NCI-H446 treated with DMSO at 0.1 percent for 48 hours (cell line): ENCODE measurements at regions not wholly inside any gene's neighbourhood (a gene's known extent, or its start where the extent isn't known, plus 50 kb on each side); places are given as distances from the start of the nearest gene placed in this dataset.

Experiments used
- DNase-seq: peaks from one replicate; lab custom pipeline; 2025; lab: John Stamatoyannopoulos, UW

DNA sequence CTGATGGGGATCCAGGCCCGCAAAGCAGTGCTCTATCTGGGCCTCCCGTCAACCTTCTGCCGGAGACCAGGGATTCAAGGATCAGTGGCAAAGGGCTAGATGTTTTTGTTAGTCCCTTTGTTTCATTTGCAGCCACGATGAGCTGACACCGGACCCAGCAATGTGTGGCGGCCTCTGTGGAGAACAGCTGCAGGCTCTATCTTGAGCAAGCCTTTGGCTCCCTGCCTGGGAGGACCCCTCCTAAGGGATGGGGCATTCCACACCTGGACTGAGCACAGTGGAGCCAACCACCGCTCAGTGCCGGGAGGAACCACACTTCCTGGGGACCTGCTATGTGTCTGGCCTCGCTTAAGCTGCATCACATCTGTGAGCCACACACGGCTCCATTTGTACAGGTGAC, 215.8 kb downstream of the RBFOX3 start:
- DNase-seq, result no peak

DNA sequence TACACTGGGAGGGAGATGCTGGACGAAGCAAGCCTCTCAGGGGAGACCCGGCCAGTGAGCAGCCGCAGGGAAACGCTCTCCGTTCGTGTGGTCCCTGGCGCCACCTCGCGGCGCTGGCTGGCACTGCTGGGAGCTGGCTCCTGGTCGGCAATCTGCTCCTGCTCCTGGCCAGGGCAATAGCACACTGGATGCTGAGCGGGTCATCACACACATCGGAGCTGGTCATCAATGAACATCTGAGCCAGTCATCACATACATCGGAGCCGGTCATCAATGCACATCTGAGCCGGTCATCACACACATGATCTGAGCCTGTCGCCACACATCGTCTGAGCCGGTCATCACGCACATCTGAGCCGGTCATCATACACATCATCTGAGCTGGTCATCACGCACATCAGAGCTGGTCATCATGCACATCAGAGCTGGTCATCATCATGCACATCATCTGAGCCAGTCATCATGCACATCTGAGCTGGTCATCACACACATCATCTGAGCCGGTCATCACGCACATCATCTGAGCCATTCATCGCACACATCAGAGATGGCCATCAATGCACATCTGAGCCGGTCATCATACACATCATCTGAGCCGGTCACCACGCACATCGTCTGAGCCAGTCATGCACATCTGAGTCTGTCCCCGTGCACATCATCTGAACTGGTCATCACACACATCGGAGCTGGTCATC, 217.3 kb downstream of the RBFOX3 start:
- DNase-seq, result peak; percentile 16

DNA sequence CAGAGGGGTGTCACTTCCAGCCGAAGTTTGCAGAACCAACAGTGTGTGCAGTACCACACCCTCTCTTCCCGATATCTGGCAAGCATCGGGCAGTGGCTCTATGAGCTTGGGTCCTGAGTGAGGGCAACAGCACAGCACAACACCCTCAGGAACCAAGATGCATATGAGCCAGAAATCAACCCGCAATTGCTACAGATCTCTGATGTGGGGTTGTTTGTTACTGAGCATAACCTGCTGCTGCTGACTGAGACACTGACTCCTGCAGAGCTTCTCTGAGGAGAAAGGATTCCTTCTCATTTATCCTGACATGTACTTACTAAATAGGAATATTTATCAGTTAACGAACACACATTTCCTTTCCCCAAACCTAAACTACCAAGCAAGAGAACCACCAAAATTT, 218.3 kb downstream of the RBFOX3 start:
- no peak for DNase-seq

DNA sequence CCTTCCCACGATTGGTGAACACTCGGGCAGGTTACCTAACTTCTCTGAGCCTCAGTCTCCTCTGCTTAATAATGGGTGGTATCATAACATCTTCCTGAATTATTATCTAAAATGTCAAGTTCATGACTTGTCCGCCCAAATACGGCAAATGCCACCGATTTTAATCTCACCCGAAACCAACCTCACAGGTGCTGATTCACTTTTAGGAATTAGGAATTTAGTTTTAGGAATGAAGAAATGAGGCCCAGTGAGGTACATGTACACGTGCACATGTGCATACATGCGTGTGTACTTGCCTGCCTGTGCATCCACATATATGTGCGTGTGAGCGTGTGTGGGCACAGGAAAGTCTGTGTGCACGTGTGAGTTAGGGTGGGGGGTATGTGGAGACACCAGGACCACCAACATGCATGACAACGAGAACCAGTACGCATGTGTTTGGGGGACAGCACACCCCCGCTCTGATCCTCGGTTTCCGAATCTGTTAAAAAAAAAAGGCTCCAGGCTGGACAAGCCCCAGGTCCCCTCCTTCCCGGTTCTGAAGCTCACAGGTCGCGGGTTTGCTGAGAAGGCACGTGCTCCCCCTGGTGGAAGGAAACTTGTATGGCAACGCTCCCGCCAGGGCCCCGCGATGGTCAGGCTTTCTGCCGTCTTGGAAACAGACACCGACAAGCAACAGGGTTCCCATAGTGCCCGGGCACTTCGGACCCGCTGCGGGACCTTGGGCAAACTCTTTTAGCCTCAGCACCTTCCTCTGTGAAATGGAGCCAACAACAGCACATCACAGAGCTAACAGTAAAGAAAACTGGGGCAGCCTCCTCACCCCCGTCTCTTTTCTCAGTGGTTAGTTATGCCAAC, 219.2 kb downstream of the RBFOX3 start:
- peak; percentile 41 for DNase-seq

DNA sequence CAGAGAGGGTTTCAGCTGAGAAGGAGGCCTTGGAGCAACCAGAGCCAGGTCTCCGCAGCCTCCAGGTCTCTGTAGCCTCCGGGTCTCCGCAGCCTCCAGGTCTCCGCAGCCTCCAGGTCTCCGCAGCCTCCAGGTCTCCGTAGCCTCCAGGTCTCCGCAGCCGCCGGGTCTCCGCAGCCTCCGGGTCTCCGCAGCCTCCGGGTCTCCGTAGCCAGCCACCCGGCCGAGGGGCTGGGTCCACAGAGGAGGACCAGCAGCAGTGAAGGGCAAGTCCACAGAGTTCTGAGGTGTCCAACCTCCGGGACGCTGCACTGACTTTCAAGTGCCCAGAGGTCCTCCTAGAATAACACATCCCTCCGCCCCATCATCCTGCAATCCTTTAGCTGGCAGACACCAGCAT, 221.0 kb downstream of the RBFOX3 start:
- DNase-seq, result no peak

DNA sequence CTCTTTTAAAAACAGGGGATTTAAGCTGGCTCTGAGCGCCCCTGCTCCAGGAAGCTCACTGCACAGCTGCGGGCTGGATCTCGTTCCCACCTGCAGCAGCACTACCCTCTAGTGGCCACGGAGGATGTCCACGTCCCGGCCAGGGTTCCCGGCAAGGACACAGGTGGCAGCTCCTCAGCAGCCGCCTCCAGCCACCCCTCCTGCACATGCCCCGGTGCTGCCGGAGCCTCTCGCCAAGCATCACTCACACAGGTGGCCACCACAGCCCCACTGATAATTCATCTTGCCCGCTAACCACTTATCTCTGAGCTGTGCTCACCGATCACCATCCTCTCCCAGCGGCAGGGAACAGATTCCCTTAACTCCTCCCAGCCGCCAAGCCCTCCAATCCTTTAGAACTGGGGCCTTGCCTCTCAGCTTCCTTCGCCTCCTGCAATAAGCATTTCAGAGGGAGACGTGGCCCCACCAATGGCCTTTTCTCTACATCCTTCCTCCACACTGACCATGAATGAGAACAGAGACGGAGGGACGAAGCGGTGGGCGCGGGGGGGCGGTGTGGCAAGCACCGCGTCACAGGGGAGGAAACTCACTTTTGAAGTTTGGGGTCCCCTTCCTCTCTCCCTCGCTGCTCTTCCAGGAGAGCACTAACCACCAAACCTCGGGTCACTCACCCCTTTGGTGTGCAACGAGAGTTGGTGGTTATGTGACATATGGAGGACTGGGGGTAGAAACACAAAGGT, 222.1 kb downstream of the RBFOX3 start:
- DNase-seq, result peak; percentile 10

DNA sequence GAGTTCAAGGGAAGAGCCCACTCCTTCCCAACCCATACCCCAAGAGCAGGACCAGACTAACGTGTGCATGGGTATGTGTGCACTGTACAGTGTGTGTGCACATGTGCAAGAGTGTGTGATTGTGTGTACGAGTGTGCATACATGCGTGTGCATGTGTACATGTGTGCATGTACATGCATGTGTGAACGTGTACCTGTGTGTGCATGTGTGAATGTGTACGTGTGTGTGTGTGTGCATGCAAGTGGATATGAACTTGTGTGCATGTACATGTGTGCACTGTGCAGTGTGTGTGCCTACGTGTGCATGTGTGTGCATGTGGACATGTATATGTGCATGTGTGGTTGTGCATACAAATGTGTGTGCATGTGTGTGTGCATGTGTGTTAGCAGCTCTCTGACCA, 223.1 kb downstream of the RBFOX3 start:
- no peak for DNase-seq

DNA sequence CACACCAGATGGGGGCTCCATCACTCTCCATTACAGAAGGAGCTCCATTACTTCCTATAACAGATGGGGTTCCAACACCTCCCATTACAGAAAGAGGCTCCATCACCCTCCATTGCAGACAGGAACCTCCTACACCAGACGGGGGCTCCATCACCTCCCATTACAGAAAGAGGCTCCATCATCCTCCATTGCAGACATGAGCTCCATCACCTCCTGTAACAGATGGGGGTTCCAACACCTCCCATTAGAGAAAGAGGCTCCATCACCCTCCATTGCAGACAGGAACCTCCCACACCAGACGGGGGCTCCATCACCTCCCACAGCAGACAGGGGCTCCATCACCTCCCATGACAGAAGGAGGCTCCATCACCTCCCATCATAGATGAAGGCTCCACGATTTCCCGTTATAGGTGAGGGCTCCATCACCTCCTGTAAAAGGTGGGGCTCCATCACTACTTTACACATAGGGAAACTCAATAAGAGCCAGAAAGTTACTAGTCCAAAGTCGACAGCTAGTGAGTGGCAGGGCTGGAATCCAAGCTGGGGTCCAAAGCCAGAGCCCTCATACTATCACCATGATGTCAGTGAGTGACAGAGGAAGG, 224.8 kb downstream of the RBFOX3 start:
- no peak for DNase-seq

DNA sequence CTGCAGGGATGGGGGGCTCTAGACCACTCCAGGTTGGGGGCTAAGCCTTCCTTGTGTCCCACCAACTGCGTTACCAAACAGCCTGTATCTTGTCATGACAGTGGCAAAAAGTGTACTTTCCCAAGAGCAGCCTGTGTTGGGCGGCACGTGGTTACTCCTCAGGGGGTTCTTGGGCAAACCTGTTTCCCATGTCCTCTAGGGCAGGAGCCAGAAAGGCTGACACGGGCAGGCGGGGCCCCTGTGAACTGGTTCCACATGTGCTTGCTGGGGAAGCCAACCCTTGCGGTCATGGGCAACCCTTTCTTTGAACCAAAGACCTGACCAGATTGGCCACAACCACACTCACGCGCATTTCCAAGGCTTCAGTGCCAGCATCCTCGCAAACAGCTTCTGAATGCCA, 228.5 kb downstream of the RBFOX3 start:
- no peak for DNase-seq

DNA sequence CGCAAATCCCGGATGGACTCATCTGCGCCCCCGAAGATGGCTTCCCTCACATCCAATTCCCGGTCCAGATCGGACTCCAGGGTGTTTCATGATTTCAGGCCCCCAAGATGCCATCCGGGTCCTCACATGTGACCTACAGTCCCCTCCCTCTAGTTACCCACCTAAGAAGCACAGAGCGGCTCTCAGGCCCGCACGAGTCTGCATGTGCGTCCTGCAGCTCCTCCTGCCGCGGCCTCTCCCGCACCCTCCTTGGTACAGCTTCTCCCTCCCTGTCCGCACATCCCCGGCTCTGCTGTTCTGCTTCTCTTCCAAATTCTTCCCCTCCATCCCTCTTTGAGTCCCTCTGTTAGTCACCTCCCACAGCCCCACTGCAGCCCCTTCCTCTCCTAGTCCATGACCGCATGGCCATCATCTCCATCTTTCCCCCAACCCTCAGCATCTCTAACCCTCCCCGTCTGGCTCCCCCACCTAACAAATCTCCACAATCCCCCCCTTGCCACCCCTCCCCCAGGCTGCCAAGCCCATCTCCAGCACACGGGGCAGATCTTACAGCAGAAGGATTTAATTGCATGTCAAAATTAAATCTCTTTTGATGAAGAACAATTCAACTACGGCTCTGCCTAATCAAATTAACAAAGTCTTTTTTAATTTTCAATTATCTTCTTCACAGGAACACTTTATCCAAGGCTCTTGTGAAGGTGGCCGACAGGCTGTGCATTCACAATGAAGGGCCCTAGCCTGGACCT, 231.0 kb downstream of the RBFOX3 start:
- DNase-seq, result no peak

DNA sequence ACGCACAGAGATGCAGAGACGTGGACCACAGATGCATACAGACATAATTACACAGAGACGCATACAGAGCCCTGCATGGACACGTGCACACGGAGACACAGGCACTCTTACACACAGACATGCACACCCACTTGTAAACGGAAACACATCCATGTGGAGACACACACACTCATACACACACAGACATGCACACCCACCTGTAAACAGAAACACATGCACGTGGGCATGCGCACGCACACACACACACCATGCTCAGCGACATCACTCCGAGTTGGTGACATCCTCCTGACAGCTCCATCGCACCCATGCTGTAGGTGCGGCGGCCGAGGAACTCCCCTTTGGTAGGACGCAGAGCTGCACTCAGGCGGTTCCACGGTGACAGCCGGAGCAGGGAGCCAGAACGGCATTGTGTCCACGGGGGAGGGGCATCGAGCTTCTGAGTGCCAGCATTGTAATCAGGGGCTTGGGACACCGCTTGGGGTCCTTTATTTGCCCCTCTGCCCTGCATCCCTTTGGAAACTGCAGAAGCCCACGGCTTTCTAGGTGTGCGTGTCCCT, 233.5 kb downstream of the RBFOX3 start:
- DNase-seq, result no peak

DNA sequence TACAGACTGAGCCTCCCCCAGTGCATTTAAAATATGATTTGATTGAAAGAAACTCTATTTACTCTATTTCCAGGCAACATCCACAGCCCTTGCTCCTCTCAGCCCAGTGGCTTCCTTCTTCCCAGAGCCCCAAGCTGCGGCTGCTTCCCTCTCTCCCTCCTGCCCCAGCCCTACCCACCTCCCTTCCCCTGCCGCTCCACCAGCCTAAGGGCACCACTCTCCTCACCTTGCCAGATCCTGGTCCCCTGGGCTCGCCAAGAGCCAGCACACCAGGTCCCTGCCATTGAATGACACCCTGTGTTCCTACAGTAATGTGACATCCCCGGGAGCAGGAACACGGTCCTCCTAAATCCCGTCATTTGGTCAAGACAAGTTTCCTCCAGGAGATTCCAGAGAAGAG, 236.0 kb downstream of the RBFOX3 start:
- DNase-seq, result no peak

DNA sequence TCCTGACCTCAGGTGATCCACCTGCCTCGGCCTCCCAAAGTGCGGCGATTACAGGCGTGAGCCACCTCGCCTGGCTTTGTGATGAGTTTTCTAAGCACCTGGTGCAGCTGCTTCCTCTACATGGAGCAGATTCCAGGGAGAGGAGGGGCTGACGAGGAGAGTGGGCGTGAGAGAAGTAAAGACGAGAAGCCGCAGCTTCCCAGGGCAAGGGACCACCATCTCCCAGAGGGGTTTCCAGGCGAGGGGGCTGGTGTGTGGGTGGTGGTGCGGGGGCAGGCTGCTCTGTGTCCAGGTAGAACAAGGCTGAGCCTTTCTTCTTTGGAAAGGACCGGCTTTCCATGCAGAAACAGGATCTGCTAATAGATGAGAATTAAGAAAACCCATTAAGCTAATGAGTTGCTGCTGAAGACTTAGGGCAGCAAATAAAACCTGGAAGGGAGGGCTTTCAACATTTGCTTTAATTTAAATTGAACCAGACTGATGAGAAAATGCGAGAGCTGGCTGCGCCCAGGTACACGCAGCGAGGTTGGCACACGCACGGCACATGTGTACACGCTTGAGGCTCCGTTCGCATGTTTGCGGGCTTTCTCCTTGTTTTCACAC, 236.7 kb downstream of the RBFOX3 start:
- DNase-seq, result no peak

DNA sequence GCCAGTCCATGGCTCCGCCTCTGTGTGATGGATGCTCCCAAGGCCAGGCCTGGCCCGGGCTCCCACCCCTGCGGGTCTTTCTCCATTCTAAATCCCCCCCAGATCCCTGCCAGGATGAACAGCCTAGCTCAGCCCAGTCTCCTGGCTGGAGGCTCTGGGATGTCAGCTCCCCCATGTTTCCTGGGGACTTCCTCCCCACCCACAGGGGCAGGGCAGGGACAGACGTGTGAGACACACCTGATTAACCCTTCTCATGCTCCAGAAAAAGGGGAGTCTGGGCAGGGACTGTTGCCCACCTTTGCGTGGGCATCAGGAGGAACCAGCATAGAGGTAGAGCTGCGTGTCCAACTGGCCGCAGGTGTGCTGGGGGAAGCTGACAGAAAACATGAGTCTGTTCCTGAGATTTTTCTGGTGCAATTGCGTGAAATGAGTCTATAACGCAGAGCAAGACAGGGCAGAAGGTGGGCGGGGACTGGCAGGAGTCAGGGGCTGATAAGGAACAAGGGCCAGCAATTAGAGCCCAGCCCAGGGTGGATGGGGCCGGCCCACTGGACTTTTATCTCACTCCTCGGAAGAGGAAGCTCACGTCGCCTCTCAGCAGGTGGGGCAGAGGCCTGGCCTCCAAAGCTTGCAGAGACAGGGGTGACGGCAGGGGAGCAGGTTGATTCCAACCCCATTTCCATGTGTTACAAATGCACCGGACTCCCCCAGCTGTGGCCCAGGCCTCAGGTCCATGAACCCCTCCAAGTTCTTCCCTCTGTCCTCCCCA, 238.2 kb downstream of the RBFOX3 start:
- no peak for DNase-seq

DNA sequence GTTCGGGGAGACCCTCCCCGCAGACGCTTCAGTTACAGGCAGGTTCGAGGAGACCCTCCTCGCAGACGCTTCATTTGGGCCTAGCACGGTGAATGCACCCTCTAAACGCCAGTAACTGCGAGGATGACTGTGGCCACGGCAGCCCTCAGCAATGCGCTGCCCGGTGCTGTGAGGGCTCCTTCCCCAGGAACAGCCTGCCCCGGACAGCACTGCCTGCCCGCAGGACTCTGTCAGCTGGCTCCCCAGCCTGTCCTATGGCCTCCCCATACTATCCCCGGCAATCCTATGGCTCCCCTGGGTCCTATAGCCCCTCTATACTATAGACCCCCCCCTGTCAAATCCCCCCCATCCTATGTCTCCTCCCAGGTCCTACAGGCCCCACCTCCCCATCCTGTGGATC, 238.9 kb downstream of the RBFOX3 start:
- no peak for DNase-seq

DNA sequence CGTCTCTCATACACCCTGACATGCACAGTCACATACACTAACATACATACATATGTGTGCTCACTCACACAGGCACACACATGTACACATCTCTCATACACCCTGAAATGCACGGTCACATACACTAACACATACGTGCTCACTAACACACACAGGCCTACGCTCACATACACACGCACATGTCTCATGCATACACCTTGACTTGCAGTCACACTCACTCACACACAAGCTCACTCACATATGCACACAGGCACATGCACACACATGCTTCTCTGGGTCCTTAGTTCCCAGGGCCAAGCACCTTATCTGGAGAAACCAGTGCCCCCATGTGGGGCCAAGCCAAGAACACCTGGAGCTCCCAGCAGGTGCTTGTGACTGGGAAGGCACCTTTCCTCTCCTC, 240.3 kb downstream of the RBFOX3 start:
- DNase-seq, result no peak

DNA sequence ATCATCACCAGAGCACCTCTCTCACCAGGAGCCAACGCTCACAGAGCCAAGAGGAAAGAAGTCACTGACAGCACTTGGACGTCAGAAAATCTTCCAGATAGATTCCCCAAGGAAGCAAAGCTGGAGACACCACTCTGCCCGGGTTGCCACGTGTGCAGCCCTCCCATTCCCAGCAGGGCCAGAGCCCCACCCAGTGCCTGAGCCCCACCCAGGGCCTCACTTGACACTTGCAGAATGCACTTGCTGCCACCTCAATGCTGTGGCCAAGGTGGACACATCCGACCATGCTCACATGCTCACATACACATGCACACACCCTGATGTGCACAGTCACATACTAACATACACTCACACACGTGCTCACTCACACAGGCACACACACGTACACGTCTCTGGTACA, 240.7 kb downstream of the RBFOX3 start:
- no peak for DNase-seq

DNA sequence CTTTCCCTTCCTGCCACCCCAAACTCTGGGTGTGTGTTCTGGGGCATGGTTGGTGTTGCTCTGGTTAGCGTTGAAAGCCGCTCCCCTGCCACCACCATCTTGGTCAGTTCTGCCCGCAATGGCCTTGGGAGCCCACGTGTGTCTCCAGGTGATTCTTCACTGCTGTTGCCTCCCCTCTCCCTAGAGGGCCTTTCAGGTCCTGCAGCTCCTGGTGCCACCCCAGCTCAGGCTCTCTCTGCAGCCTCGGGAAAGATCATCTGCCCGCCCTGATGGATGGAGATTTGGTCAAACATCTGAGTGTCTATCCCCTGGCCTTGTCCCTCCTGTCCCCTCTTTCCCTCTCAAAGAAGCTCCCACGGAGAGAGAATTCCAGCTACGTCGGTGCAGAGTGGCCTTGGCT, 241.3 kb downstream of the RBFOX3 start:
- no peak for DNase-seq

DNA sequence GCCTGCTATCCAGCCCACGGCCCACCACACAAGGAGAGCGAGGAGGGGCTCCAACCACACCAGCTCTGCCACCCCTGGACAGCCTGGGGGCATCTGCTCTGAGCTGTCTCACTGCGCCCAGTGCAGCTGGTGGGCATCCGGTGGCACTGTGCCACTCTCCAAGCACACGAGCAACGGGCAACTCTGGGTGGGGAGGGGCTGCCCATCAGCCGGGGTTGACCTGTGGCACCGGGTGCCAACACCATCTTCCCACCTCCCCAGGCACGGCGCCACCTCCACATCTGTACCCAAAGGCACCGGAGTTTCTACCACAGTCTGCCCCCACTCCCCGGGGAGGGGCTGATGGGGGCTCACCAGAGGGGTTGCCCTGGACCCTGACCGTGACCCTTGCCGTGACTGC, 241.8 kb downstream of the RBFOX3 start:
- DNase-seq, result no peak

DNA sequence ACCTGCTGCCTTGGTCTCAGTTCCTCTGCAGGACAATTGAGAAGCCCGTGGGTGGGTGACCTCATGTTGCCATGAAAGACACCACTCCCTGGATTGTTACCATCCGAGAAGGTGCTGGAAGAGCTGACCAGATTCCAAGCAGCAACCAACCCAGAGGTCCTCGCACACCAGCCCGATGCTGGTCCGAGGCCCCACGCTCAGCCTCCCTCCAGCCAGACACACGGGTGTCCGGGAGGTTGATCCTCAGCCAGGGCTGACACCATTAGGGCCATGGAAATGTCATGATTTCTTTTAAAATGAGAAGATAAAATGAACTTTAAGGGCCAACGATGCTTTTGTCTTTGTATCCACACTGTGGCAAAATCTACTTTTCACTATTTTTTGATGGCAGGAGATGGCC, 242.3 kb downstream of the RBFOX3 start:
- DNase-seq, result no peak
